HCT116 (cell line): ENCODE measurements at regions not wholly inside any gene's neighbourhood (a gene's known extent, or its start where the extent isn't known, plus 50 kb on each side); places are given as distances from the start of the nearest gene placed in this dataset.

Experiments
- ATAC-seq: fragments of 200-7000 bp; cut with Tn5 transposase; 2 replicates; pipeline ENCODE4 v1.9.1; 2020; ENCODE audit warnings: mild to moderate bottlenecking, moderate library complexity
- BruUV-seq: library from RNA; stranded (reverse); fragments of 400-500 nt; replicated peaks from 2 replicates; lab custom pipeline; 2021; lab: Mats Ljungman, UMichigan
- CTCF ChIA-PET: fragments of 300-600 bp; sonication (Branson Sonifier 250); formaldehyde crosslinking; loops from one replicate; lab custom pipeline; 2021; ENCODE audit warnings: antibody characterized with exemption; lab: Charles Lee
- POLR2A ChIA-PET: fragments of 300-600, 350-600 bp; sonication (Branson Sonifier 250); formaldehyde crosslinking; loops from one replicate; lab custom pipeline; 2021; ENCODE audit warnings: antibody characterized with exemption; lab: Charles Lee
- RAD21 ChIA-PET, 2 experiments: fragments of 300-600 bp; sonication (Branson Sonifier 250); formaldehyde crosslinking; loops; one replicate each; lab custom pipeline; 2023; ENCODE audit warnings: low total read pairs in 2 of 2; ENCODE audit not compliant: uncharacterized antibody in 2 of 2, unreplicated experiment in 2 of 2, low non-redundant PET in 1 of 2; lab: Charles Lee
- DNase-seq: peaks from one replicate; pipeline ENCODE4 v3.0.0-alpha.2; 2010; ENCODE audit warnings: low read depth, low spot score
- H2AFZ ChIP-seq: fragments of 200-600 bp; shearing (Covaris generic), sonication (generic); 2 replicates; pipeline ENCODE4 v1.6.1; 2017; ENCODE audit warnings: low read depth, mixed run types, mixed read lengths, antibody characterized with exemption, low read length; ENCODE audit not compliant: poor library complexity, severe bottlenecking
- H3K27ac ChIP-seq: 2 replicates; pipeline ENCODE4 v1.5.1; 2012; ENCODE audit warnings: low read depth, low read length
- H3K27me3 ChIP-seq: fragments of 200-600 bp; sonication (generic); 2 replicates; pipeline ENCODE4 v1.6.1; 2016; ENCODE audit warnings: mixed run types, low read length, mixed read lengths; ENCODE audit not compliant: insufficient read depth
- H3K36me3 ChIP-seq, 2 experiments: fragments of 200-500 bp in 1 of 2; fragments of 200-600 bp in 1 of 2; sonication (Bioruptor generic) in 1 of 2; sonication (generic) in 1 of 2; 2 replicates each; pipeline versions ENCODE4 v1.5.1 to v1.6.1; 2014 to 2016; ENCODE audit warnings: low read length in 2 of 2, inconsistent platforms in 1 of 2, mixed read lengths in 1 of 2, mixed run types in 1 of 2; ENCODE audit not compliant: insufficient read depth in 2 of 2, control insufficient read depth in 1 of 2
- H3K4me1 ChIP-seq, 2 experiments: fragments of 200-600 bp in 1 of 2; sonication (generic) in 1 of 2; 2 replicates each; pipeline versions ENCODE4 v1.5.1 to v1.6.1; 2012 to 2017; ENCODE audit warnings: low read length in 2 of 2, inconsistent platforms in 1 of 2, mild to moderate bottlenecking in 1 of 2, mixed read lengths in 1 of 2, mixed run types in 1 of 2, moderate library complexity in 1 of 2; ENCODE audit not compliant: insufficient read depth in 2 of 2, control insufficient read depth in 1 of 2
- H3K4me2 ChIP-seq: fragments of 200-600 bp; sonication (generic); 2 replicates; pipeline ENCODE4 v1.6.1; 2017; ENCODE audit warnings: mixed run types, low read length, mixed read lengths
- H3K4me3 ChIP-seq, 2 experiments: fragments of 200-600 bp in 1 of 2; sonication (generic) in 1 of 2; replicated peaks in 1 of 2; 2 replicates each; pipeline ENCODE4 v1.5.1; 2011 to 2016; ENCODE audit warnings: low read length in 2 of 2, control low read depth in 1 of 2, low read depth in 1 of 2, mild to moderate bottlenecking in 1 of 2, mixed read lengths in 1 of 2, mixed run types in 1 of 2
- H3K79me2 ChIP-seq: fragments of 200-600 bp; sonication (generic); 2 replicates; pipeline ENCODE4 v1.6.1; 2017; ENCODE audit warnings: mild to moderate bottlenecking, mixed run types, low read length, moderate library complexity, mixed read lengths; ENCODE audit not compliant: insufficient read depth
- H3K9ac ChIP-seq: fragments of 200-600 bp; sonication (generic); 2 replicates; pipeline ENCODE4 v1.6.1; 2016; ENCODE audit warnings: low read length, mixed read lengths
- H3K9me2 ChIP-seq: fragments of 200-600 bp; sonication (generic), shearing (Covaris generic); 2 replicates; pipeline ENCODE4 v1.6.1; 2017; ENCODE audit warnings: mixed run types, mild to moderate bottlenecking, moderate library complexity; ENCODE audit not compliant: insufficient read depth
- H3K9me3 ChIP-seq, 2 experiments: fragments of 200-500 bp in 1 of 2; fragments of 200-600 bp in 1 of 2; sonication (Bioruptor generic) in 1 of 2; sonication (generic) in 1 of 2; 2 replicates each; pipeline ENCODE4 v1.6.1; 2014 to 2017; ENCODE audit warnings: low read length in 2 of 2, mixed read lengths in 2 of 2, inconsistent platforms in 1 of 2, low read depth in 1 of 2, mild to moderate bottlenecking in 1 of 2, mixed run types in 1 of 2, moderate library complexity in 1 of 2; ENCODE audit not compliant: control insufficient read depth in 1 of 2, insufficient read depth in 1 of 2
- H4K20me1 ChIP-seq: fragments of 200-600 bp; sonication (generic), shearing (Covaris generic); 2 replicates; pipeline ENCODE4 v1.6.1; 2017; ENCODE audit warnings: mixed run types, mild to moderate bottlenecking, moderate library complexity; ENCODE audit not compliant: insufficient read depth
- CBX3 ChIP-seq: IDR thresholded peaks from 2 replicates; pipeline ENCODE4 v1.6.1; 2012; ENCODE audit warnings: low read depth
- EGR1 ChIP-seq: IDR thresholded peaks from 2 replicates; pipeline ENCODE4 v1.6.1; 2012; ENCODE audit warnings: low read depth
- ELF1 ChIP-seq: IDR thresholded peaks from 2 replicates; pipeline ENCODE4 v1.6.1; 2012; ENCODE audit warnings: low read depth, borderline replicate concordance
- EZH2 ChIP-seq: fragments of 200-600 bp; sonication (generic); IDR thresholded peaks from 2 replicates; pipeline ENCODE4 v1.6.1; 2017; ENCODE audit warnings: antibody characterized with exemption, mixed run types
- FOSL1 ChIP-seq: IDR thresholded peaks from 2 replicates; pipeline ENCODE4 v1.6.1; 2012; ENCODE audit warnings: low read depth
- POLR2AphosphoS5 ChIP-seq: IDR thresholded peaks from 2 replicates; pipeline ENCODE4 v1.6.1; 2011; ENCODE audit warnings: mild to moderate bottlenecking, low read depth, low read length, moderate library complexity
- RAD21 ChIP-seq: IDR thresholded peaks from 2 replicates; pipeline ENCODE4 v1.6.1; 2012; ENCODE audit warnings: low read depth, mild to moderate bottlenecking
- TCF7L2 ChIP-seq: IDR thresholded peaks from 2 replicates; pipeline ENCODE4 v1.7.0; 2011; ENCODE audit warnings: borderline replicate concordance, inconsistent platforms; ENCODE audit not compliant: insufficient read depth, insufficient read length; ENCODE audit errors: extremely low read depth
- YY1 ChIP-seq: IDR thresholded peaks from 2 replicates; pipeline ENCODE4 v1.6.1; 2011; ENCODE audit warnings: low read length, low read depth, moderate library complexity, mild to moderate bottlenecking; ENCODE audit not compliant: insufficient replicate concordance; ENCODE audit errors: extremely low read depth
- intact Hi-C: fragments of 100-400 bp; cut with micrococcal nuclease; formaldehyde crosslinking; loops from 2 replicates; pipeline ENCODE4 v1.10.0; 2022
- TF ChIP-seq, protein P1 (sequence below): IDR thresholded peaks from 2 replicates; pipeline ENCODE4 v1.6.1; 2012; ENCODE audit warnings: low read depth
- TF ChIP-seq, protein P2 (sequence below): IDR thresholded peaks from 2 replicates; pipeline ENCODE4 v1.6.1; 2012
- TF ChIP-seq, protein P3 (sequence below), 3 experiments: fragments of 200-600 bp in 1 of 3; sonication (generic) in 1 of 3; IDR thresholded peaks in 2 of 3; conservative IDR thresholded peaks in 1 of 3; 2 replicates each; pipeline ENCODE4 v1.5.1; 2012 to 2017; ENCODE audit warnings: low read depth in 2 of 3, low read length in 2 of 3, antibody characterized with exemption in 1 of 3, borderline replicate concordance in 1 of 3, control low read depth in 1 of 3, mild to moderate bottlenecking in 1 of 3, mixed read lengths in 1 of 3, mixed run types in 1 of 3, moderate library complexity in 1 of 3; ENCODE audit not compliant: insufficient read depth in 1 of 3
- TF ChIP-seq, protein P4 (sequence below): IDR thresholded peaks from 2 replicates; pipeline ENCODE4 v1.6.1; 2012

- no peaks in the 10 kb centered on the region for H3K4me1 ChIP-seq
- TF ChIP-seq, protein P1, sequence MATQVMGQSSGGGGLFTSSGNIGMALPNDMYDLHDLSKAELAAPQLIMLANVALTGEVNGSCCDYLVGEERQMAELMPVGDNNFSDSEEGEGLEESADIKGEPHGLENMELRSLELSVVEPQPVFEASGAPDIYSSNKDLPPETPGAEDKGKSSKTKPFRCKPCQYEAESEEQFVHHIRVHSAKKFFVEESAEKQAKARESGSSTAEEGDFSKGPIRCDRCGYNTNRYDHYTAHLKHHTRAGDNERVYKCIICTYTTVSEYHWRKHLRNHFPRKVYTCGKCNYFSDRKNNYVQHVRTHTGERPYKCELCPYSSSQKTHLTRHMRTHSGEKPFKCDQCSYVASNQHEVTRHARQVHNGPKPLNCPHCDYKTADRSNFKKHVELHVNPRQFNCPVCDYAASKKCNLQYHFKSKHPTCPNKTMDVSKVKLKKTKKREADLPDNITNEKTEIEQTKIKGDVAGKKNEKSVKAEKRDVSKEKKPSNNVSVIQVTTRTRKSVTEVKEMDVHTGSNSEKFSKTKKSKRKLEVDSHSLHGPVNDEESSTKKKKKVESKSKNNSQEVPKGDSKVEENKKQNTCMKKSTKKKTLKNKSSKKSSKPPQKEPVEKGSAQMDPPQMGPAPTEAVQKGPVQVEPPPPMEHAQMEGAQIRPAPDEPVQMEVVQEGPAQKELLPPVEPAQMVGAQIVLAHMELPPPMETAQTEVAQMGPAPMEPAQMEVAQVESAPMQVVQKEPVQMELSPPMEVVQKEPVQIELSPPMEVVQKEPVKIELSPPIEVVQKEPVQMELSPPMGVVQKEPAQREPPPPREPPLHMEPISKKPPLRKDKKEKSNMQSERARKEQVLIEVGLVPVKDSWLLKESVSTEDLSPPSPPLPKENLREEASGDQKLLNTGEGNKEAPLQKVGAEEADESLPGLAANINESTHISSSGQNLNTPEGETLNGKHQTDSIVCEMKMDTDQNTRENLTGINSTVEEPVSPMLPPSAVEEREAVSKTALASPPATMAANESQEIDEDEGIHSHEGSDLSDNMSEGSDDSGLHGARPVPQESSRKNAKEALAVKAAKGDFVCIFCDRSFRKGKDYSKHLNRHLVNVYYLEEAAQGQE = no peak
- no peak for TF ChIP-seq YY1
- TF ChIP-seq ELF1 = no peak
- no peak for TF ChIP-seq TCF7L2
- TF ChIP-seq EZH2 = no peak
- no peak for TF ChIP-seq RAD21
- TF ChIP-seq, protein P2, sequence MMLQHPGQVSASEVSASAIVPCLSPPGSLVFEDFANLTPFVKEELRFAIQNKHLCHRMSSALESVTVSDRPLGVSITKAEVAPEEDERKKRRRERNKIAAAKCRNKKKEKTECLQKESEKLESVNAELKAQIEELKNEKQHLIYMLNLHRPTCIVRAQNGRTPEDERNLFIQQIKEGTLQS = no peak
- TF ChIP-seq CBX3 = no peak
- TF ChIP-seq POLR2AphosphoS5 = no peak
- TF ChIP-seq EGR1 = no peak
- TF ChIP-seq, protein P3, sequence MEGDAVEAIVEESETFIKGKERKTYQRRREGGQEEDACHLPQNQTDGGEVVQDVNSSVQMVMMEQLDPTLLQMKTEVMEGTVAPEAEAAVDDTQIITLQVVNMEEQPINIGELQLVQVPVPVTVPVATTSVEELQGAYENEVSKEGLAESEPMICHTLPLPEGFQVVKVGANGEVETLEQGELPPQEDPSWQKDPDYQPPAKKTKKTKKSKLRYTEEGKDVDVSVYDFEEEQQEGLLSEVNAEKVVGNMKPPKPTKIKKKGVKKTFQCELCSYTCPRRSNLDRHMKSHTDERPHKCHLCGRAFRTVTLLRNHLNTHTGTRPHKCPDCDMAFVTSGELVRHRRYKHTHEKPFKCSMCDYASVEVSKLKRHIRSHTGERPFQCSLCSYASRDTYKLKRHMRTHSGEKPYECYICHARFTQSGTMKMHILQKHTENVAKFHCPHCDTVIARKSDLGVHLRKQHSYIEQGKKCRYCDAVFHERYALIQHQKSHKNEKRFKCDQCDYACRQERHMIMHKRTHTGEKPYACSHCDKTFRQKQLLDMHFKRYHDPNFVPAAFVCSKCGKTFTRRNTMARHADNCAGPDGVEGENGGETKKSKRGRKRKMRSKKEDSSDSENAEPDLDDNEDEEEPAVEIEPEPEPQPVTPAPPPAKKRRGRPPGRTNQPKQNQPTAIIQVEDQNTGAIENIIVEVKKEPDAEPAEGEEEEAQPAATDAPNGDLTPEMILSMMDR (IDR thresholded peaks at IDR 0.05 in 2 of 3, conservative IDR thresholded peaks at IDR 0.05 in 1 of 3; ENCODE audit: borderline replicate concordance in 1 of 3, insufficient read depth in 1 of 3, low read depth in 2 of 3, low read length in 2 of 3) = no peak
- TF ChIP-seq FOSL1 = no peak
- TF ChIP-seq, protein P4, sequence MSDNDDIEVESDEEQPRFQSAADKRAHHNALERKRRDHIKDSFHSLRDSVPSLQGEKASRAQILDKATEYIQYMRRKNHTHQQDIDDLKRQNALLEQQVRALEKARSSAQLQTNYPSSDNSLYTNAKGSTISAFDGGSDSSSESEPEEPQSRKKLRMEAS = no peak
- H3K36me3 ChIP-seq = no peaks in the 10 kb centered on the region
- ChIA-PET CTCF (no interaction called here), RAD21 (no interaction called here), POLR2A (no interaction called here)
- H3K27me3 ChIP-seq = peaks cover 51% of the 10 kb centered on the region
- no peak overlapping the region for H3K4me2 ChIP-seq
- DNase-seq = no peak
- no peaks in the 10 kb centered on the region for H4K20me1 ChIP-seq
- intact Hi-C loops = no loop called here
- no peak overlapping the region for H3K9ac ChIP-seq
- H3K27ac ChIP-seq = no peak overlapping the region
- no peak overlapping the region for H2AFZ ChIP-seq
- no peaks in the 10 kb centered on the region for H3K79me2 ChIP-seq
- no peak for ATAC-seq
- no peak overlapping the region for H3K4me3 ChIP-seq
- H3K9me3 ChIP-seq = no peaks in the 10 kb centered on the region
- no peaks in the 10 kb centered on the region for H3K9me2 ChIP-seq
- no TSS peak for BruUV-seq
Measured at GRCh38 chr12:108432423-108433121, 82.5 kb upstream of the FICD start.
